Kidney (tissue), 13 donors: ENCODE measurements at regions not wholly inside any gene's neighbourhood (a gene's known extent, or its start where the extent isn't known, plus 50 kb on each side); places are given as distances from the start of the nearest gene placed in this dataset.

Experiments used
- DNase-seq, 5 donors: peaks; one replicate each; pipeline ENCODE4 v3.0.0-alpha.2; 2013 to 2020
- FAIRE-seq: peaks from 2 replicates; lab custom pipeline; 2012; peaks lifted over from hg19 to GRCh38; lab: Jason Lieb, UNC
- H3K27ac ChIP-seq, 2 donors: one replicate each; pipeline ENCODE4 v1.7.0; 2013; ENCODE audit warnings: low read depth in 2 of 2, low read length in 2 of 2, inconsistent platforms in 1 of 2
- H3K27me3 ChIP-seq: one replicate; pipeline ENCODE4 v1.7.1; 2013; ENCODE audit warnings: low read length, inconsistent platforms; ENCODE audit not compliant: control insufficient read depth, insufficient read depth
- H3K36me3 ChIP-seq, 3 donors: one replicate each; pipeline versions ENCODE4 v1.7.0 to v1.7.1; 2013; ENCODE audit warnings: low read length in 3 of 3, control low read depth in 1 of 3, inconsistent platforms in 1 of 3; ENCODE audit not compliant: insufficient read depth in 3 of 3, control insufficient read depth in 2 of 3
- H3K4me1 ChIP-seq, 3 donors: one replicate each; pipeline versions ENCODE4 v1.7.0 to v1.7.1; 2013; ENCODE audit warnings: low read length in 3 of 3, inconsistent platforms in 1 of 3, low read depth in 1 of 3; ENCODE audit not compliant: control insufficient read depth in 2 of 3, insufficient read depth in 2 of 3
- H3K4me3 ChIP-seq, 3 donors: one replicate each; pipeline versions ENCODE4 v1.7.0 to v1.8.1; 2013; ENCODE audit warnings: low read length in 3 of 3, control low read depth in 1 of 3, inconsistent platforms in 1 of 3
- H3K9ac ChIP-seq, 3 donors: one replicate each; pipeline versions ENCODE4 v1.7.0 to v1.7.1; 2013; ENCODE audit warnings: low read length in 3 of 3, control low read depth in 1 of 3, inconsistent platforms in 1 of 3
- H3K9me3 ChIP-seq, 3 donors: one replicate each; pipeline versions ENCODE4 v1.7.0 to v1.7.1; 2013; ENCODE audit warnings: low read length in 3 of 3, control low read depth in 1 of 3, inconsistent platforms in 1 of 3; ENCODE audit not compliant: control insufficient read depth in 2 of 3, insufficient read depth in 1 of 3
- CTCF ChIP-seq: IDR thresholded peaks from 3 replicates; pipeline ENCODE4 v1.5.1; 2012; ENCODE audit warnings: mild to moderate bottlenecking, moderate library complexity, borderline replicate concordance; ENCODE audit not compliant: insufficient read depth; ENCODE audit errors: extremely low read depth
- intact Hi-C: fragments of 100-400 bp; cut with DNase I; formaldehyde crosslinking; loops from one replicate; pipeline ENCODE4 v1.11.1; 2022
- donor health status: control.
- donor health status: control.
- donor health status: control.
- donor health status: control.
- donor health status: control.
- donor health status: DM: yes; HTN: yes; CAD: no.
- donor health status: Normal renal cell carcinoma (clear cell type).

GRCh38 chr4:166195101-166195500 is 322.1 kb downstream of the TLL1 start:
- no peak overlapping the region for H3K4me3 ChIP-seq
- no peaks in the 10 kb centered on the region for H3K27me3 ChIP-seq
- intact Hi-C loops: no loop called here
- DNase-seq: no peak
- no peak for FAIRE-seq
- TF ChIP-seq CTCF: no peak
- H3K27ac ChIP-seq: no peak overlapping the region
- no peaks in the 10 kb centered on the region for H3K36me3 ChIP-seq
- H3K9me3 ChIP-seq: no peaks in the 10 kb centered on the region
- H3K9ac ChIP-seq: no peak overlapping the region
- no peaks in the 10 kb centered on the region for H3K4me1 ChIP-seq

DNA sequence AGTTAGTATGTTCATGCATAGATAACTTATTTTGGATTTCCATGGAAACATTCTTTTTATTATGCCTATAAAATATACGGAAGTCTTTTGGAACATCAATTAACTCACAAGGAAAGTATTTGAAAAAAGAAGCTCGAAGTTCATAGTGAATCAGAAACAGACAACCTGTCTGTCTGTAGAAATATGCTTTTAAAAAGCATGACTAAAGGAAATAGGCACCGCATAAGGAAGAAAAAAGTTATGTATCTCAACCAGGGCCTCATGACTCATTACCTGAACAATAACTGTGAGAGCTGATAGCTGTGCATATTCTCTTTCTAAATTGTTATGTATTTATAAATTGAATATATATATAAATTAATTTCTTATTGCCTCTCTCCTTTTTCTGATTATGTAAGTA is 324.1 kb downstream of the TLL1 start:
- intact Hi-C loops: no loop called here
- Histone ChIP-seq H3K4me3 (no peak overlapping the region), H3K9me3 (no peaks in the 10 kb centered on the region), H3K27ac (no peak overlapping the region), H3K27me3 (no peaks in the 10 kb centered on the region), H3K9ac (no peak overlapping the region), H3K36me3 (no peaks in the 10 kb centered on the region), H3K4me1 (no peaks in the 10 kb centered on the region)
- TF ChIP-seq CTCF: no peak
- FAIRE-seq (no peak), DNase-seq (no peak)

GRCh38 chr4:166198041-166198440 is 325.0 kb downstream of the TLL1 start:
- Histone ChIP-seq H3K9ac (no peak overlapping the region), H3K27ac (no peak overlapping the region), H3K4me3 (no peak overlapping the region), H3K36me3 (no peaks in the 10 kb centered on the region), H3K27me3 (no peaks in the 10 kb centered on the region), H3K9me3 (no peaks in the 10 kb centered on the region), H3K4me1 (no peaks in the 10 kb centered on the region)
- intact Hi-C loops: no loop called here
- DNase-seq: no peak
- no peak for FAIRE-seq
- TF ChIP-seq CTCF: no peak
